KBM-7 (cell line): ENCODE measurements at regions not wholly inside any gene's neighbourhood (a gene's known extent, or its start where the extent isn't known, plus 50 kb on each side); places are given as distances from the start of the nearest gene placed in this dataset.
"Not testable (repeated sequence)": the region's sequence is repeated elsewhere in the genome, so short reads cannot be mapped to it uniquely, and the experiment has no call there.

Source experiments
- DNase-seq: peaks from one replicate; pipeline ENCODE4 v3.0.0-alpha.2; 2015
- in situ Hi-C: fragments of 300-500 bp; cut with MboI; formaldehyde crosslinking; loops from 2 replicates; pipeline ENCODE4 v1.14.3; 2020; ENCODE audit warnings: low sequenced_read_pairs, low pct_unique_long_range_greater_than_20kb, mixed read lengths

DNA sequence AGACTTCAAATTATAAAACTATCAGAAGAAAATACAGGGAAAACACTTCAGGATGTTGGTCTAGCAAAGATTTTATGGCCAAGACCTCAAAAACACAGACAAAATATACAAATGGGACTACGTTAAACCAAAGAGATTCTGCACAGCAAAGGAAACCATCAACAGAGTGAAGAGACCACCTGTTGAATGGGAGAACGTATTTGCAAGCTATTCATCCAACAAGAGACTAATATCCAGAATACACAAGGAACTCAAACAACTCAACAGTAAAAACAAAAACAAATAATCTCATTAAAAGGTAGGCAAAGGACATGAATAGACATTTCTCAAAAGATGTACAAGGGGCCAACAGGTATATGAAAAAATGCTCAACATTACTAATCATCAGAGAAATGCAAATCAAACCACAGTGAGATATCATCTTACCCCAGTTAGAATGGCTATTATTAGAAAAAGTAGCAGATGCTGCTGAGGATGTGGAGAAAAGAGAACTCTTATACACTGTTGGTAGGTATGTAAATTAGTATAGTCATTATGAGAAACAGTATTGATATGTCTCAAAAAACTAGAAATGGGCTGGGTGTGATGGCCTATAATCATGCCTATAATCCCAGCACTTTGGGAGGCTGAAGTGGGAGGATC is 112.6 kb downstream of the LRIG2 start:
- no peak for DNase-seq
- in situ Hi-C loops, result no loop called here

DNA sequence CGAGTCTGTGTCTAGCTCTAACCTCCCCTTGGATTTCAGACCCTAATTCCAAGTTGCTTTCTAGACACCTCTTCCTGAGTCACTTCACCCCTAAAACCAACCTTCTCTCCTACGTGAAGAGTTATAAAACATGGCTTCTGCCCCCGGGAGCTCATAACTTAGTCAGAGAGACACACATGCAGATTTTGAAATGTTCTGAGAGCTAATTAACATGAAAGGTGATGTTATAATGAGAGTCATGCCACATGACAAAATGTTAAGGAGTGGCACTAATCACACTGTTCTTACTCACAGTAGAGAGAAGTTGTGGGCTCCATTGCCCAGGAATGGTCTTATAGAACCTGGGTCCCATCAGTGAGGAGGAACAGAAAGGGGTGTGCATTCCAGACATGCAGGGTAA is 117.1 kb downstream of the LRIG2 start:
- no peak for DNase-seq
- in situ Hi-C loops, result no loop called here

- in situ Hi-C loops, result no loop called here
- no peak for DNase-seq
These were observed 117.9 kb downstream of the LRIG2 start for GRCh38 chr1:113190930-113191329.

GRCh38 chr1:113191579-113192076 is 118.6 kb downstream of the LRIG2 start:
- peak; percentile 73 for DNase-seq
- in situ Hi-C loops, result no loop called here

DNA sequence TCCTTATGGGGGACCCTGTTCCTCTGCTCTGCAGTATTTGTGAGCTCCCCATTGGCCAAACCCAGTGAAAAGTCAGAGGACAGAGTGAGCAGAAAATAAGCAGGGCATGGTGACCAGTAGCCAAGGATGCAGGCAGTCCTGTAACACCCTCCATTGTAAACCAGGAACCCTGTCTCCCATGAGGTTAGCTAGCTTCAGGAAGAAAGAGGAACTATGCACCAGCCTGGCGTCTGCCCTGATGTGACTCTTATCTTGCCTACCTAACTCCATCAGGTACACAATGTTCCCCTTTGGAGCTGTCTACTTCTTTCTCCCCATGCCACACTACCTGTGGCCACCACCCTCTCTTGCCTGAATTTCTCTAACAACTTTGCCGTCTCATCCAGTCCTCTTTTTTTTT is 119.2 kb downstream of the LRIG2 start:
- in situ Hi-C loops, result no loop called here

DNA sequence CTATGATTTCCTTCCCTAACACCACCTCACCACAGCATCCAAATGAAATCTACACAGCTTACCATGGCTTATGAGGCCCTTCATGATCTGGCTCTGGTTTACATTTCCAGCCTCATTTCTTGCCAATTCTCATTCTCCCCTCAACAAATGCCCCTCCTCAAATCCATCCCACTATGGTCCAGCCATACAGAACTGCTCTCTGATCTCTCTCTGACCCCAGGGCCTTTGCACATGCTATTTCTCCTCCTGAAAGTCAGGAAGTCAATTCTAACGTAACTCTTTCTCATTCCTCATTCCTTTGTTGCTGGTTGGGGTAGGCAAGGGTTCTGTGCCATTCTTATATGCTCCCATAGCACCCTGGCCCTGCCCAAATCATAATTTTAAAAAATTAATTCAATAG is 120.0 kb downstream of the LRIG2 start:
- in situ Hi-C loops, result no loop called here
- no peak for DNase-seq

More for the DNA sequence above, 119.2 kb downstream of the LRIG2 start:
- DNase-seq, result peak; percentile 74

GRCh38 chr1:113194846-113195830 is 122.1 kb downstream of the LRIG2 start:
- in situ Hi-C loops, result no loop called here
- DNase-seq, result peak; percentile 19

GRCh38 chr1:113197719-113198330 is 124.8 kb downstream of the LRIG2 start:
- in situ Hi-C loops, result no loop called here
- DNase-seq, result no peak

DNA sequence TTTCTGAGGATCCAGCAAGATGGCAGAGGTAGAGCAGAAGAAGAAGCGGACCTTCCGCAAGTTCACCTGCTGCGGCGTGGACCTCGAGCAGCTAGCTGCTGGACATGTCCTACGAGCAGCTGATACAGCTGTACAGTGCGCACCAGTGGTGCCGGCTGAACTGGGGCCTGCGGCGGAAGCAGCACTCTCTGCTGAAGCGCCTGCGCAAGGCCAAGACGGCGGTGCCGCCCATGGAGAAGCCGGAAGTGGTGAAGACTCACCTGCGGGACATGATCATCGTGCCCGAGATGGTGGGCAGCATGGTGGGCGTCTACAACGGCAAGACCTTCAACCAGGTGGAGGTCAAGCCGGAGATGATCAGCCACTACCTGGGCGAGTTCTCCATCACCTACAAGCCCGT is 125.8 kb downstream of the LRIG2 start:
- no peak for DNase-seq
- in situ Hi-C loops, result no loop called here

- peak; percentile 38 for DNase-seq
These were observed 126.9 kb downstream of the LRIG2 start for GRCh38 chr1:113199760-113200455.

GRCh38 chr1:113201560-113201959 is 128.6 kb downstream of the LRIG2 start:
- in situ Hi-C loops, result no loop called here
- no peak for DNase-seq

More at GRCh38 chr1:113199760-113200455, 126.9 kb downstream of the LRIG2 start:
- in situ Hi-C loops, result no loop called here

DNA sequence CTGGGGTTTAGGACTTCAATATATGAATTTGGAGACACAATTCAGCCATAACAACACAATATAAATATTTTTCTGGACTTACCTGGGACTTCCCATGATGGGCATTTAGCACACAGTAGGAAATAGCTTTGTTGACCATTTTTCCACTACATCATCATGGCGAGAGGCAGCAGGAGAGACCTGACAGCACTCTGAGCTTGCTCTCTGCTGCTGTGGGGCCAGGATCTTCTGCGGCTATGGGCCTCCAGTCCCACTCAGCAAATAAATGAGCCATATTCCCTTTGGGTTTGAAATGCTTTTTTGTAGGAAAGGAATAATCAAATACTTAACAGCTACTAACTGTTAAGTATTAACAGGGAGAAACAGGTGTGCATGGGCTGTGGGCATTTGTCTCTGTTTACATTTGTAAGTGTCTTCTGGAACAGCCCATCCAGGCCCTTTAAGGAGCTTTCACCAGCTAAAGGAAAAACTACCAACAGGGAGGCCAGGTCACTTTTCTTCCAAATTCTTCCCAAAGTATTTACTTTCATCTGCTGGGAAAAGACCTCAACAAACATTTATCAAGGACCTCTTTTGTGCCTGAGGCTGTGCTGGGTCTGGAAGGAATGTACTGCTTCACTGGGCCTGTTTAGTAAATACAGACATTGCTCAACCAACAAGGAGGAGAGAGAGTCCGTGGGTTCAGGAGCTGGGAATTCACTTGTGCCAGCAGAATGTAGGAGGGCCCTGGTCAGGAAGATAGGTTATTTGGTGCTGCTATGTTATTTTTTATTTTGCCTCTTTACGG is 133.2 kb downstream of the LRIG2 start:
- in situ Hi-C loops, result no loop called here
- no peak for DNase-seq

- in situ Hi-C loops, result no loop called here
- DNase-seq, result no peak
These were observed 134.0 kb downstream of the LRIG2 start for GRCh38 chr1:113207019-113207418.

DNA sequence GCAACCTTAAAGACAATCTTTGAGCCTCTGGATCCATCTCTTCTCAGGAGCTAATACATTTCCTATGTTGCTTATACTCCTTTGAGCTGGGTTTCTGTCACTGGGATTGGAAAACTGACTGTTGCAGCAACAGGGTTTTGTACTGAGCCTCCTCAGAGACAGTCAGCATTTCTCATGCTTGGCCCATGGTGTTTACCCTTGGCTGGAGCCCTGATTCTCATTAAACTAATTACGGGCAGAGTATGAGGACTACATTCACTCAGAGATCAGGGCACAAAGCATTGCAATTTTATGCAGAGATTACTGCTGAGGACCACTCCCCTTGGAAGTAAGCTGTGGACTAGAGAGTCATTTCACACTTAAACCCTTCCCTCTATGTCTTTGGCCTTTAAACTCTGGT is 134.5 kb downstream of the LRIG2 start:
- in situ Hi-C loops, result no loop called here
- no peak for DNase-seq

GRCh38 chr1:113208425-113208824 is 135.4 kb downstream of the LRIG2 start:
- DNase-seq, in situ Hi-C loops: not testable (repeated sequence)

DNA sequence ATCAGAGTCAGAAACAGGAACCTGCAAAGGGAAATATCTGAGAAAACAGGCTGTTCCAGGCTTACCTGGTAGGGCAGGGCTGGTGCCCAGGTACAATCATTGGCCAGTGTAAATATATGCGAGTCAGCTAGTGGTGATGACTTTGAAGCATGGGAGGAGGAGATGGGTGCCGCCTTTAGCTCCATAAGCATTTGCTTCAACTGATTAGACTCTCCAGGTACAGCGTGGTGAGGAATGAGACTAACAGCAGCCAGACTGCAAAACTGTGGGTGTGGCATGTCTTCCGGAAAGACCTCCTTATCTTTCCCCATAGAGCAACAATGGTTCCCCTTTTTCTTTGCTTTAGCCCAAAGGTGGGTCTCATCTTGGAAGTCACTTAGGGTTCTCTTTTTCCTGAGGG is 137.2 kb downstream of the LRIG2 start:
- in situ Hi-C loops, result no loop called here
- DNase-seq, result peak; percentile 57

GRCh38 chr1:113211467-113211866 is 138.5 kb downstream of the LRIG2 start:
- DNase-seq, result no peak
- in situ Hi-C loops, result no loop called here

- in situ Hi-C loops, result no loop called here
- DNase-seq, result no peak
These were observed 142.0 kb downstream of the LRIG2 start for GRCh38 chr1:113215015-113215414.
